NCI-H2227 (cell line): ENCODE measurements at regions not wholly inside any gene's neighbourhood (a gene's known extent, or its start where the extent isn't known, plus 50 kb on each side); places are given as distances from the start of the nearest gene placed in this dataset.

Experiments
- DNase-seq: peaks from one replicate; lab custom pipeline; 2025; ENCODE audit not compliant: unreplicated experiment; lab: John Stamatoyannopoulos, UW

GRCh38 chr3:176798680-176799079, 398.6 kb downstream of the TBL1XR1 start:
- DNase-seq = no peak

GRCh38 chr3:176796371-176796770, 400.9 kb downstream of the TBL1XR1 start:
- no peak for DNase-seq

- DNase-seq = no peak
Observed at GRCh38 chr3:176795891-176796290, 401.4 kb downstream of the TBL1XR1 start.

GRCh38 chr3:176794406-176794805, 402.9 kb downstream of the TBL1XR1 start:
- no peak for DNase-seq

- no peak for DNase-seq
Observed at GRCh38 chr3:176789947-176790346, 407.3 kb downstream of the TBL1XR1 start.

- no peak for DNase-seq
Observed at GRCh38 chr3:176789281-176789705, 408.0 kb downstream of the TBL1XR1 start.

GRCh38 chr3:176787506-176787905, 409.8 kb downstream of the TBL1XR1 start:
- no peak for DNase-seq

GRCh38 chr3:176785171-176785570, 412.1 kb downstream of the TBL1XR1 start:
- DNase-seq = no peak

- DNase-seq = no peak
Observed at GRCh38 chr3:176780766-176781165, 416.5 kb downstream of the TBL1XR1 start.

GRCh38 chr3:176776622-176777175, 420.6 kb downstream of the TBL1XR1 start:
- DNase-seq = peak; percentile 11

- no peak for DNase-seq
Observed at GRCh38 chr3:176769547-176770190, 427.6 kb downstream of the TBL1XR1 start.

- DNase-seq = no peak
Observed at GRCh38 chr3:176767385-176767784, 429.9 kb downstream of the TBL1XR1 start.

- DNase-seq = no peak
Observed at GRCh38 chr3:176766862-176767261, 430.4 kb downstream of the TBL1XR1 start.

GRCh38 chr3:176765382-176765900, 431.8 kb downstream of the TBL1XR1 start:
- DNase-seq = no peak

- DNase-seq = no peak
Observed at GRCh38 chr3:176759815-176760506, 437.3 kb downstream of the TBL1XR1 start.

- no peak for DNase-seq
Observed at GRCh38 chr3:176757429-176757828, 439.9 kb downstream of the TBL1XR1 start.

- DNase-seq = no peak
Observed at GRCh38 chr3:176755977-176756376, 441.3 kb downstream of the TBL1XR1 start.

GRCh38 chr3:176755552-176755951, 441.7 kb downstream of the TBL1XR1 start:
- DNase-seq = no peak

GRCh38 chr3:176741664-176742047, 455.6 kb downstream of the TBL1XR1 start:
- DNase-seq = no peak

- DNase-seq = no peak
Observed at GRCh38 chr3:176740906-176741663, 456.2 kb downstream of the TBL1XR1 start.

GRCh38 chr3:176739159-176739558, 458.1 kb downstream of the TBL1XR1 start:
- DNase-seq = no peak
